Activated naive CD4-positive, alpha-beta T cell treated with anti-CD3 and anti-CD28 coated beads, Interleukin-2, amount 50 U/mL, for 72 hours (primary cell): ENCODE measurements at regions not wholly inside any gene's neighbourhood (a gene's known extent, or its start where the extent isn't known, plus 50 kb on each side); places are given as distances from the start of the nearest gene placed in this dataset.

Source experiments
- ATAC-seq, 2 donors: fragments of 150-1000 bp; cut with Tn5 transposase; 2 replicates each; pipeline ENCODE4 v1.10.0; 2021; ENCODE audit warnings: mild to moderate bottlenecking in 2 of 2, moderate library complexity in 2 of 2
- DNase-seq, 2 donors: peaks; one replicate each; pipeline ENCODE4 v3.0.0; 2021 to 2022; ENCODE audit warnings: low spot score in 2 of 2
- H3K27ac Mint-ChIP-seq, 2 donors: one replicate each; pipeline ENCODE4 v1.8.0; 2022; ENCODE audit warnings: mild to moderate bottlenecking in 2 of 2, mixed read lengths in 2 of 2
- H3K36me3 Mint-ChIP-seq, 2 donors: one replicate each; pipeline ENCODE4 v1.8.0; 2022; ENCODE audit warnings: mixed read lengths in 2 of 2
- H3K9me3 Mint-ChIP-seq, 2 donors: one replicate each; pipeline ENCODE4 v1.8.0; 2022; ENCODE audit warnings: mixed read lengths in 2 of 2

DNA sequence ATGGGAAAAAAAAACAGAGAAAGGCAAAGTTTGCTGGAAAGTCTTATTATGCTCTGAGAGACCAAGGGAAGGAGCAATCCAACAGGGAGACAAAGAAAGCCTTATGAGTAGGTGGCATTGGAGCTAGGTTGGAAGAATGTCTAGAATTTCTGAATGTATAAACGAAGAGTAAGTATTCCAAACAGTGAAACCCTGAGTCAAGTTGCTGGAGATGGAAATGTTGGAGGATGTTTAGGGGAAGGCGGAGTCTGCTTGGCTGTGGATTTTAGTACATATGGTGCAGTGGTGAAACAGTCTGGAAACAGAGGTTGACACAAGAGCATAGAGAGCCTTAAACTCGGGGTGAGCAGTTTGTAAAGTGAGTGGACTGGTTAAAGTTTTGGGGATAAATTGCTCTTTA is 314.8 kb upstream of the CADM1 start:
- Mint-ChIP-seq H3K36me3 (no peaks in the 10 kb centered on the region), H3K27ac (no peak overlapping the region), H3K9me3 (peaks cover 10 to 12% of the 10 kb centered on the region in 2 donors)
- DNase-seq (no peak), ATAC-seq (no peak)

DNA sequence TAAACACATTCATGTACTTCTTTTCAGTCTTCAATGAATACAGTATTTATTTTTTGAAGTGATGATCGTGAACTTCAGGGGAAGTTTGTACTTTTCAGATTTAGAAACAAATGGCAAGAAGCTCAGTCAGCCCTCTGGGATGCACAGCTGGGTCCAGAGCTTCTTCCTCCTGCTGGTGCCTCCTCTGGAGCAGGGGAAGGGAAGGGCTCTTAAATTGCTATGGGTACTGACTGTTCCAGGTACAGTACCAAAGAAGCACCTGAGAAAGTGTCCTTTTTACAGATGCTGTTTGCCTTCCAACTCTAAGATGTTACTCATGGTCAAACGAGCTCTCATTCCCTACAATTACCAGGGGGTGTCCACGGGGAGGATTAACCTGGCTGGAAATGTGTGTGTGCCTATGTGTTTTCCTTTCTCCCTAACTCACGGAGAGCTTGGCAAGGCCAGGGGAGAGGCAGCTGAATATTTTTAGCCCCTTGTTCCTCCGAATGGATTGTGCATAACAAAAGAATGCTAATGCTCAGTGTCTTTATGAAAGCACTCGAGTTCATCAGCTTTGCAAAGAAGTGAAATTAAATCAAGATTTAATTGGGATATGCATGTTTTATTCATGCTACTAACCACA is 313.7 kb upstream of the CADM1 start:
- DNase-seq (no peak), ATAC-seq (no peak)
- Mint-ChIP-seq H3K9me3 (peaks cover 16 to 18% of the 10 kb centered on the region in 2 donors), H3K27ac (no peak overlapping the region), H3K36me3 (no peaks in the 10 kb centered on the region)

DNA sequence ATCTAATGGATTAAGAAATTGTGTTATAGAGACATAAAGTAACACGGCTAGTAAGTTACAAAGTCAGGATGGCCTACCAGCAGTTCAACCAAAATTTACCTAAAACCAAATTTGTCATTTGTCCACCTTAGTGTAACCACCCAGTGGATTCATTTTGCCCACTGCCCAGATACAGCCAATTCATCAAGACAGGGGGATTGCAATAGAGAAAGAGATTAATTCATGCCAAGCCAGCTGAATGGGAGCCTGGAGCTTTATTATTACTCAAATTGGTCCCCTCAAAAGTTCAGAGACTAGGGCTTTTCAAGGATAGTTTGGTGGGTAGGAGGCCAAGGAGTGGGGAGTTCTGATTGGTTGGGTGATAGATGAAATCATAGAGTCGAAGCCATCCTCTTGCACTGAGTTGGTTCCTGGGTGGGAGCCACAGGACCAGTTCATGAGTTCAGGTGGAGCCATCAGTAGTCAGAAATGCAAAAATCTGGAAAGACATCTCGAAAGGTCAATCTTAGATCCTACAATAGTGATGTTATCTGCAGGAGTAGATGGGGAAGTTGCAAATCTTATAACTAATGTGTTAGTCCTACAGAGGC is 304.2 kb upstream of the CADM1 start:
- ATAC-seq (no peak), DNase-seq (no peak)
- peaks cover 5 to 9% of the 10 kb centered on the region in 2 donors for H3K36me3 Mint-ChIP-seq
- peaks cover 36 to 44% of the 10 kb centered on the region in 2 donors for H3K9me3 Mint-ChIP-seq
- H3K27ac Mint-ChIP-seq = no peak overlapping the region

DNA sequence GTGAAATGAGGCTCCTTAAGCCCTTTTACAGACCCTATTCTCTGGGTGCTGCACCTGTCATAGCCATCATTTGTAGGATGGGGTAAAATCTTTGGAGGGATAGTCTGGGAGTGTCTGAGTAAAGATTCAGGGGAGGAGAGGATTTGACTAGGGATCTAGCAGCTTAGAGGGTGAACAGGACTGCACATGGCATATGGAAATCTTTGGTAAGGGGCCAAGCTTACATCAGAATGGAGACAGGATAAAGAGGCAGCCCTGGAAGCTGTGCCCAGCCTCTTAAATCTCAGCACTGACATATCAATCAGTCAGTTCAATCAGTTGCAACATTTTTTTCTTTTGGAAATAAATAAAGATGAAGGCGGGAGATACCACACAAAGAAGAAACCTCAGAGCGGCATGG is 301.8 kb upstream of the CADM1 start:
- H3K9me3 Mint-ChIP-seq = peaks cover 30 to 32% of the 10 kb centered on the region in 2 donors
- DNase-seq (no peak), ATAC-seq (no peak)
- no peak overlapping the region for H3K27ac Mint-ChIP-seq
- peaks cover 5 to 9% of the 10 kb centered on the region in 2 donors for H3K36me3 Mint-ChIP-seq

DNA sequence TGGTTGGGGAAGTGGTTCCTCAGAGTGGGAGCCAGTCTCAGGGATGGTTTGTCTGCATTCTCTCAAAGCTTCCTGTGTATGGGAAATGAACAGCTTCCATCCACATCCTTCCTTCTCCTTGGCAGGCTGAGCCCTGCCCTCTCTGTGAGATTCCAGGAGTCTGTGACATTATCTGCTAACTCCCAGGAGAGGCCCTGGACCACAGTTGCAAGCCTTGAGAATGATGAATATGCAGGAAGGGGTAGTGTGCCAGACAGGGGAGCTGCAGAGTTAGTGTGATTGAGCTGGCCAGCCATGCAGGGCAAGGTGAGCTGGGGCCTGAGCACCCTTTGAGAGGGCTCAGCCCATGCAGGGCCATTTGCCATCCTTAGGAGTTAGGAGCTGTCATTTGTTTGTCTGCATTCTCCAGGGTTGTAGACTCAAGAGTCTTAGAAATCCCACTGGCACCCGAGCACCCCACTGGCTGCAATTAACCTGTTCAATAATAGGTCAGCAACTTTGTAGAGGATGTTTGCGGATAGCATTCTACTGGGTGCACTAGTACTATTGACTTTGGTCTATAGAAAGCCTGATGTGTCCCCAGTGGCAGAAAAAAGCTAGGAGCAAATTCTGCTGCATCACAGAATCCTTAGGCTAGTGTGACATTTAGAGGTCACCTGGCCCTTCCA is 299.0 kb upstream of the CADM1 start:
- no peak for ATAC-seq
- DNase-seq = no peak
- Mint-ChIP-seq H3K9me3 (peaks cover 6 to 14% of the 10 kb centered on the region in 2 donors), H3K36me3 (no peaks in the 10 kb centered on the region), H3K27ac (no peak overlapping the region)

DNA sequence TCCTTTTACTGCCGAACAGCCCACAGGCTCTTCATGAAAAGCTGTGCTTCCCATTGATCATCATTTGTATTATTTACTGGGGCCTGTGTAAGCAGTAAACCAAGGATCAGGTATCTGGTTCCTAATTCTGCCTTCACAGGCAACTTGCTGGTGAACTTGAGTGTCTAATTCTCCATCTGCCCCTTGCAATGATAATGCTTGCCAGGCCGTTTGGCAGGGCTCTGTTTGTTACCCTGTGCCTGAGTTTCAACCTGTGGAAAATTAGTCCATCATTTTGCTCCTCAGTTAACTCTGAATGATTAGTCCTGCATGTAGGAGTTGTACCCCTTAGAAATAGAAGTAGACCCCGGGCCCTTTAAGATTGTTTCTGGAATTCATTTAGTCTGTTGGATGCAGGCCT is 298.4 kb upstream of the CADM1 start:
- peaks cover 6 to 11% of the 10 kb centered on the region in 2 donors for H3K9me3 Mint-ChIP-seq
- H3K27ac Mint-ChIP-seq = no peak overlapping the region
- ATAC-seq (no peak), DNase-seq (no peak)
- H3K36me3 Mint-ChIP-seq = no peaks in the 10 kb centered on the region

DNA sequence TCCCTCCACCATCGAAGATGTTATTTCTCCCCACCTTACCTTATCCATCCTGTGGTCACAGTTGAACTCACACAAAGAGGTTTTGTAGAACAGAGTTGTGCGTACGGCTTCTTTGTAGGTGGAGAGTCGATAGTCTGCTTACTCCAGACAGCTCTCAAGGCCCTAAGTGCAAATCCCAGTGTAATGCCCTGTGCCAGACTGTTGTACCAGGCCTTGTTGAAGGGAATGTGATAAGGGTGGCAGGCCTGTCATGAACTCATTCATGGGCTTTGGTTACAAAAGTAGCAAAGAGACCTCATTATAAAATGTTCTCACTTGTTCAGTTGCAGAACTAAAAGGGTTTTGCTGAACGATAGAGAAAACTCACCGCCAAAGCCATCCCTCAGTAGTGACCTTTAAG is 288.7 kb upstream of the CADM1 start:
- no peaks in the 10 kb centered on the region for H3K36me3 Mint-ChIP-seq
- peaks cover 5 to 10% of the 10 kb centered on the region in 2 donors for H3K9me3 Mint-ChIP-seq
- no peak for DNase-seq
- no peak overlapping the region for H3K27ac Mint-ChIP-seq
- no peak for ATAC-seq

DNA sequence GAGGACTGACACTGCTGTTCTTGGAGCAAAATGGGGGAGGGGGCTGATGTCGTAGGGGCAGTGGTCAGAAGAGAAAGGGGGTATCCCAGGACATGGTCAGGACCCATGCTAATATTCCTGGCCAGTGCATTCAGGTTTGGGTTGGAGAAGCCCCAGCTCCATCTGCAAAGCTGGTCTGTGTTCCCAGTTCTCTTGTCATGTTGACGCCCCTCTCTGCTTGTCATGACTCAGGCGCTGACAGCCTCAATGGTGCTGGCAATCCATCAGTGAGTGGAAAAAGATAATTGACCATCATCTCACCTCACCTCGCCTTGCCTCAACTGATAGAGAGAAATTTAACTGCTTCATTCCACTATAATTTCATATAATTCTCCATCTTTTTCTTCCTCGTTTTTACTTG is 283.1 kb upstream of the CADM1 start:
- no peaks in the 10 kb centered on the region for H3K36me3 Mint-ChIP-seq
- ATAC-seq = no peak
- H3K27ac Mint-ChIP-seq = no peak overlapping the region

DNA sequence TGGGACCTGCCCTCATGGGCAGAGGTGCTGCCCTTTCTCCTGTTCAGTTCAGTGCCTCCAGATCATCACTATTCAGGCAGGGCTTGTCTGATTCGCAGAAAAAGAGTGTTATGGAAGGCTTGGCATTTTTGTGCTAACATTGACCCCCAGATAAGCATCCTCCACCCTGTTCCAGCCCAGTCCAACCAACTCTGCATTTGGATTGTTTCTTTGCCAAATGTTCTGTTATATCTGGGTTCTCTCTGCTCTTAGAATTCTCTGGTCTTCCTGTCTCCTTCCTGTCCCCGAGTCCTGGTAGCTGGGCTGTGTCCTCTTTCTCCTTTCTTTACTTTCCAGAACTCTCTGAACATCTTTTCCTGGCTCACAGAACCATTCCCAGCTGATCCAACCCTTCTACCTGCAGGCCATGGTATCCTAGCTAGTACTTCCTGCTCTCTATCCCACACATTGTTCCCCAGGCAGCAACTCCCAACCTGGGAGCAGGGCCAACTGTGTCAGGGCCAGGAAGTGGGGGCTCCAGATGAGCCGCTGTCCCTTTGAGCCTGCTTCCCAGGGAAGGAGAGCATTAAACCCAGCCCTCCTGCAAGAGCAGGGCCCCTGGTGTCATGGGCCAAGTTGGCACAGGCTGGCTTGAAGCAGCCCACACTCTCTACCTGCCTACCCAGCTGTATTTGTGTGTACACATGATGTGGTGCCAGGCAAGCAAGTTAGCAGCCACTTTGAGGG is 280.7 kb upstream of the CADM1 start:
- Mint-ChIP-seq H3K9me3 (peaks cover 19 to 22% of the 10 kb centered on the region in 2 donors), H3K27ac (no peak overlapping the region), H3K36me3 (no peaks in the 10 kb centered on the region)
- DNase-seq (no peak), ATAC-seq (no peak)

More for the DNA sequence above, 283.1 kb upstream of the CADM1 start:
- DNase-seq = no peak
- H3K9me3 Mint-ChIP-seq = peaks cover 13 to 15% of the 10 kb centered on the region in 2 donors

DNA sequence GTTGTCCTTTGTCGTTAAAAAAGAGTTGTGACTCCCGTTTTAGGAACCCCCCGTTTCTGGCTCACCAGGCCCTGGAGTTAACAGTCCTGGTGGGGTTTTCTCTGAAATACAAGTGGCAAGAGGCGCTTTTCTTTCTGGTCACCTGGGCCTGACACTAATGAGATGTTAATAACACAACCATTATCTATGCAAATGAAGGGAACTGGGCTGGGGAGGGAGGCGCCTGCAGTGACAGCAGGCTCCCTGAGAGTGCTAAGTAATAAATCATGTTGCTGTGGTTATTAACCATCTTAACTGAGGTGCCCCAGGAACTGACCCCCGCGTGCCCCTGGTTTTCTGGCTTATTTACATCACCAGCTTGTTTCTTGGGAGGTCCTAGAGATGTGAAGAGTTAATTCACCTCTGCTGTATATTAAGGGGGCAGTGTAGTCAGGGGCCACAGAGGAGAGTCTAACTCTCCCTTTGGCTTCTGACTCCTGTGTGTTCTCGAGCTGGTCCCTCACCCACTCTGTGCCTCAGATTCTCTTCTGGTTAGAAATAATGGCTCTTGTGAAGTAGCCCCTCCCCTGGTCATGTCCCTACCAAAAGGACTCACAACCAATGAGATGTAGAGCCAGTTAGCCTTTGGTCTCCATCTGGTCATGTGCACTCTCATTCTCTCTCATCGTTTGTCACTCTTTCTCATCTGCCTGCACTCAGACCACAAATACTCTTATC is 276.6 kb upstream of the CADM1 start:
- peaks cover 7% of the 10 kb centered on the region in 2 donors for H3K9me3 Mint-ChIP-seq
- DNase-seq = no peak

DNA sequence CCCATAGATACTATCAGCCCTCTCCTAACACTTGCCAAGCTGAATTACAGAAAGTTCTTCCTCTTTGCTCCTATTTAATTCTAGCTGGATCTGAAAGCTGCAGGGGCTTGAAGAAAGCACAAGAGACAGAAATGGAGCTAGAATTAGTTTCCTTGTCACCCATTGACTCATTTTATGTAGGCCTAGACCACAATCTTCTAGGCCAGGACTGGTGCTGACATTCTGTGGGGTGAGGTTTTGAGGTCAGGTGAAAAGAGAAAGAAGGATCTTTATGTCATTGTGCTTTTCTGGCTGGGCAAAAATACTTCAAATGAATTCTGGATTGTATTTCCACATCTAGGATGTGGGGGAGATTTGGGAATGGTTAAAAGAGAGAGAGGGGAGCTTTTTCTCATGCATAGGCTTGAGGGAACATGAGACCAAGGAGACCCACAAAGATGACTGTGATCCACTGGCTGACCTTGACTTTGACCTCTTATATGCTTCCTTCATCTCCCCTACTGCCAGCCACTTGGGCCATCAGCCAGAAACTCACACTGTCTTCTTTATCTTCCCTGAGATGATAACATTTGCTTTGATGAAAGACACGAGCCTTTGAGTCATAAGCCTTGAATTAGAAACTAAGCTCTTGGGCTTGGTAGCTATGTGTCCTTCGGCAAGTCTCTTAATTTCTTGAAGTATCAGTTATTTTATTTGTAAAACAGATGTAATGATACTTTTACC is 274.9 kb upstream of the CADM1 start:
- peaks cover 7% of the 10 kb centered on the region in 2 donors for H3K9me3 Mint-ChIP-seq

More for the DNA sequence above, 276.6 kb upstream of the CADM1 start:
- no peak for ATAC-seq
- Mint-ChIP-seq H3K36me3 (no peaks in the 10 kb centered on the region), H3K27ac (no peak overlapping the region)

DNA sequence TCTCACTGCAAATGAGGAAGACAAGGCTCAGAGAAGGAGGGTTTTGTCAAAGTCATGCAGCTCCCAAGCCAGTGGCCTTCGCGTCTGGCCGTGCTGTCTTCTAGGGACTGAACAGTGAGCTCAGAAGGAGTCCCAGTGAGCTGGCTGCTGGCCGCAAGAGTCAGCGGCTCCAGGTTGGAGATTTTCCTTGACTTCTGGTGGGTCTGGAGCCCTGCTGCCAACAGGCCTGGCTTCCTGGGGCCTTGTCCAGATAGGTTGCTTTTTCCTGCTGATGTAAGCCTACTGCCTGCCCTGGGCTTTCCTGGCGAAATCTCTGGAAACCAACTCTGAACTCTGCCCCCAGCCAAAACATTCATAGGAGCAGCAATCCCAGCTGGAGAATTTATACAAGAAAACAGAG is 272.7 kb upstream of the CADM1 start:
- Mint-ChIP-seq H3K27ac (no peak overlapping the region), H3K9me3 (peaks cover 7% of the 10 kb centered on the region in 2 donors)
- DNase-seq = no peak

More for the DNA sequence above, 274.9 kb upstream of the CADM1 start:
- no peak for ATAC-seq
- H3K36me3 Mint-ChIP-seq = no peaks in the 10 kb centered on the region
- no peak for DNase-seq
- no peak overlapping the region for H3K27ac Mint-ChIP-seq

DNA sequence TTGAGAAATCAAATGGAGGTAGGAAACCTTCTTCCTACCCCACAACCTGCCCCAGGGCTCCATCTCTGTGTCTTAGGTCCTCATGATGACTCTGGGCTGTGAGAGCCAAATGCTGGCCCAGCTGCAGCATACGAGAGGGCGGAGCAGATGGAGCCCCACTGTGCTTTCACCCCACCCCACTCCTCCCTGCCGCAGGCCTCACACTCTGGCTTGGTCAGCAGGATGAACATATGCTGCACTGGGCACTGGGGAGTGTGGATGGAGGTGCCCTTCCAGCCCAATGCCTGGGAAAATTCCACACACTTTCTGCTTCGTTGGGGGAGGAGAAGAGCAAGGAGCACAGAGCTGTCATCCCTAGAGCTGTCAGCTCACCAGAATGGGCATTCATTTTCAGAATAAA is 271.6 kb upstream of the CADM1 start:
- peaks cover 0 to 8% of the 10 kb centered on the region in 2 donors for H3K9me3 Mint-ChIP-seq
- H3K27ac Mint-ChIP-seq = no peak overlapping the region
- ATAC-seq (no peak), DNase-seq (no peak)
- H3K36me3 Mint-ChIP-seq = no peaks in the 10 kb centered on the region

More for the DNA sequence above, 272.7 kb upstream of the CADM1 start:
- H3K36me3 Mint-ChIP-seq = no peaks in the 10 kb centered on the region
- ATAC-seq = no peak

DNA sequence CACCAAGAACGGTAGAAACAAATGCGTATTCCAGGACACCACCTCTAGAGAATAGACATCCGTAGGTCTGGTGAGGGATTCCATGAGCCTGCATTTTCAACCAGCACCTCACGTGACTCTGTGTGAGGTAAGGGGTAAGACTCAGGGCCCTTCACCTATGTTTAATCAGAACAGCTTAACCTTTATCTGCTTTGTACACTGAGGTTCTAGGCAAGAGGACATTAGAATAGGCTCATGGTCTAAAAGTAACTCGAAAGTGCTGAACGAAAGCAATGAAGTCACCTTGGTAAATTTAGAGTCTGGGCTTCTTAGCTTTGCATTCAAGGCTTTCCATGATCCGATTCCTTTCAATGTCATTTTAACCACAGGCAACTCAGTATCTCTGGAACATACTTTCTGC is 270.5 kb upstream of the CADM1 start:
- Mint-ChIP-seq H3K27ac (no peak overlapping the region), H3K9me3 (peaks cover 0 to 12% of the 10 kb centered on the region in 2 donors), H3K36me3 (no peaks in the 10 kb centered on the region)
- no peak for DNase-seq
- ATAC-seq = no peak

DNA sequence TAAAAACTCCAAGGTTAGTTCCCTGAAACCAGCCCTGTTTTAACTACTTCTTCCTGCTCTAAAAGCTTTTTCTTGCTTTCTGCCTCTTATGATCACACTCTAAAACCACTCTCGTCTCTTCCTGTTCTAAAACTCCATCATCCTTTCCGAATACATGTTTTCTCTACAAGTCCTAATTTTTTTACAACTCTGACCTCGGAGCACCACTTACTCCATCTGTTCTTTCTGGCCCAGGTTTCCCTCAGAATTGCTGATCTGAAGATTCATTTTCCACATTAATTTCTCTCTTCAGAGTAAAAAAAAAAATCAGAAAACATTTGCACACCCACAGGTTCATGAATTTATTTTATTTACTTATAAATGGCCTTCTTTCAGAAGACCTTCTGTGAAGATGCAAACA is 265.7 kb upstream of the CADM1 start:
- Mint-ChIP-seq H3K36me3 (no peaks in the 10 kb centered on the region), H3K9me3 (peaks cover 0 to 15% of the 10 kb centered on the region in 2 donors)
- ATAC-seq = no peak

DNA sequence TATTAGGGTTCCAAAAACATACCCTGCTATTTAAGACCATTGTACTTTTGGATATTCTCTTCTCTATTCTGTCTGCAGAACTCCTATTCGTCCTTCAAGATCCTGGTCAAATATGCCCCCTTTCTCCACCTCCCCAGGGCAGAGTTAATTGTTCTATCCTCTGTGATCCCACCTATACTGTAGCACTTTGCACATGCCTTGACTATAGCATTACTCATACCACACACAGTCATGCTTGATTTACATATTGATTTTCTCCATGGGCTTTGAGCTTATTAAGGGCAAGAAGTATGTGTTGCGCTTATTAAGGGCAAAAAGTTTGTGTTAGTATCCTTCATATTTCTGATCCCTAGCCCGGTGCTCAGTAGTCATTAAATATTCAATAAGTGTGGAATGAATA is 263.7 kb upstream of the CADM1 start:
- no peak for ATAC-seq
- Mint-ChIP-seq H3K36me3 (no peaks in the 10 kb centered on the region), H3K27ac (no peak overlapping the region), H3K9me3 (peaks cover 0 to 15% of the 10 kb centered on the region in 2 donors)
- DNase-seq = no peak

More for the DNA sequence above, 265.7 kb upstream of the CADM1 start:
- DNase-seq = no peak
- H3K27ac Mint-ChIP-seq = no peak overlapping the region
